Progenitor cell of endocrine pancreas (in vitro differentiated cells): ENCODE measurements at regions not wholly inside any gene's neighbourhood (a gene's known extent, or its start where the extent isn't known, plus 50 kb on each side); places are given as distances from the start of the nearest gene placed in this dataset.

Source experiments
- DNase-seq: peaks from one replicate; pipeline ENCODE4 v3.0.0; 2021; ENCODE audit warnings: low spot score; ENCODE audit not compliant: unreplicated experiment
- H3K27ac Mint-ChIP-seq: 2 replicates; pipeline ENCODE4 v1.8.0; 2021; ENCODE audit warnings: mild to moderate bottlenecking, moderate library complexity, mixed read lengths
- H3K27me3 Mint-ChIP-seq: 2 replicates; pipeline ENCODE4 v1.8.0; 2021; ENCODE audit warnings: mixed read lengths
- H3K36me3 Mint-ChIP-seq: 2 replicates; pipeline ENCODE4 v1.8.0; 2022; ENCODE audit warnings: mixed read lengths; ENCODE audit not compliant: insufficient read depth
- H3K4me1 Mint-ChIP-seq: 2 replicates; pipeline ENCODE4 v1.8.0; 2021; ENCODE audit warnings: low read depth, mixed read lengths
- H3K4me3 Mint-ChIP-seq: 2 replicates; pipeline ENCODE4 v1.8.0; 2021; ENCODE audit warnings: low read depth, mild to moderate bottlenecking, moderate library complexity, mixed read lengths
- H3K9me3 Mint-ChIP-seq: 2 replicates; pipeline ENCODE4 v1.8.0; 2021; ENCODE audit warnings: low read depth, mixed read lengths
- CTCF ChIP-seq: fragments of 200-600 bp; sonication (generic); IDR thresholded peaks from one replicate; pipeline ENCODE4 v1.5.0; 2021; ENCODE audit warnings: antibody characterized with exemption, mild to moderate bottlenecking; ENCODE audit not compliant: unreplicated experiment

- Mint-ChIP-seq H3K36me3 (no peaks in the 10 kb centered on the region), H3K4me1 (peaks cover 6% of the 10 kb centered on the region), H3K27me3 (no peaks in the 10 kb centered on the region), H3K9me3 (peaks cover 3% of the 10 kb centered on the region), H3K4me3 (no peak overlapping the region), H3K27ac (no peak overlapping the region)
- no peak for TF ChIP-seq CTCF
- no peak for DNase-seq
Measured at GRCh38 chr6:133608620-133609019, 280.3 kb upstream of the TCF21 start.

GRCh38 chr6:133609415-133610226 is 279.3 kb upstream of the TCF21 start:
- peaks cover 11% of the 10 kb centered on the region for H3K4me1 Mint-ChIP-seq
- DNase-seq, result no peak
- H3K4me3 Mint-ChIP-seq, result no peak overlapping the region
- H3K27ac Mint-ChIP-seq, result no peak overlapping the region
- H3K36me3 Mint-ChIP-seq, result no peaks in the 10 kb centered on the region
- peaks cover 3% of the 10 kb centered on the region for H3K9me3 Mint-ChIP-seq
- H3K27me3 Mint-ChIP-seq, result no peaks in the 10 kb centered on the region
- no peak for TF ChIP-seq CTCF

- DNase-seq, result no peak
- Mint-ChIP-seq H3K4me3 (no peak overlapping the region), H3K27ac (no peak overlapping the region), H3K27me3 (peaks cover 2% of the 10 kb centered on the region), H3K36me3 (no peaks in the 10 kb centered on the region), H3K4me1 (peaks cover 11% of the 10 kb centered on the region), H3K9me3 (no peaks in the 10 kb centered on the region)
- no peak for TF ChIP-seq CTCF
Measured at GRCh38 chr6:133610227-133610840, 278.6 kb upstream of the TCF21 start.

GRCh38 chr6:133610971-133611370 is 277.9 kb upstream of the TCF21 start:
- H3K4me1 Mint-ChIP-seq, result peaks cover 11% of the 10 kb centered on the region

GRCh38 chr6:133612459-133612858 is 276.5 kb upstream of the TCF21 start:
- no peaks in the 10 kb centered on the region for H3K36me3 Mint-ChIP-seq
- no peak overlapping the region for H3K4me3 Mint-ChIP-seq
- peaks cover 11% of the 10 kb centered on the region for H3K4me1 Mint-ChIP-seq
- no peak overlapping the region for H3K27ac Mint-ChIP-seq
- no peak for TF ChIP-seq CTCF
- peaks cover 5% of the 10 kb centered on the region for H3K9me3 Mint-ChIP-seq
- no peak for DNase-seq
- H3K27me3 Mint-ChIP-seq, result peaks cover 8% of the 10 kb centered on the region

More at GRCh38 chr6:133610971-133611370, 277.9 kb upstream of the TCF21 start:
- no peak for DNase-seq
- Mint-ChIP-seq H3K9me3 (no peaks in the 10 kb centered on the region), H3K4me3 (no peak overlapping the region), H3K27me3 (peaks cover 7% of the 10 kb centered on the region), H3K27ac (no peak overlapping the region), H3K36me3 (no peaks in the 10 kb centered on the region)
- TF ChIP-seq CTCF, result no peak
